Hindlimb muscle (tissue), 1 donor: ENCODE measurements at regions not wholly inside any gene's neighbourhood (a gene's known extent, or its start where the extent isn't known, plus 50 kb on each side); places are given as distances from the start of the nearest gene placed in this dataset.
"Not testable (repeated sequence)": the region's sequence is repeated elsewhere in the genome, so short reads cannot be mapped to it uniquely, and the experiment has no call there.

Experiments
- DNase-seq: peaks from one replicate; pipeline ENCODE4 v3.0.0-alpha.2; 2013

GRCh38 chr15:81939604-81940440, 106.0 kb downstream of the MEX3B start:
- DNase-seq = no peak

GRCh38 chr15:81937189-81937588, 108.6 kb downstream of the MEX3B start:
- DNase-seq = no peak

- DNase-seq = no peak
These were observed 115.0 kb downstream of the MEX3B start for GRCh38 chr15:81930582-81931369.

- DNase-seq = no peak
These were observed 116.3 kb downstream of the MEX3B start for GRCh38 chr15:81929557-81929956.

GRCh38 chr15:81926981-81927380, 118.8 kb downstream of the MEX3B start:
- no peak for DNase-seq

- no peak for DNase-seq
These were observed 121.1 kb downstream of the MEX3B start for GRCh38 chr15:81924729-81925128.

GRCh38 chr15:81923561-81924350, 122.1 kb downstream of the MEX3B start:
- DNase-seq = no peak

- no peak for DNase-seq
These were observed 123.7 kb downstream of the MEX3B start for GRCh38 chr15:81922143-81922542.

GRCh38 chr15:81921163-81921562, 124.7 kb downstream of the MEX3B start:
- no peak for DNase-seq

- not testable (repeated sequence) for DNase-seq
These were observed 127.1 kb downstream of the MEX3B start for GRCh38 chr15:81918767-81919166.

GRCh38 chr15:81916451-81916850, 129.4 kb downstream of the MEX3B start:
- DNase-seq = no peak

- no peak for DNase-seq
These were observed 129.8 kb downstream of the MEX3B start for GRCh38 chr15:81915990-81916389.

GRCh38 chr15:81914734-81915256, 131.0 kb downstream of the MEX3B start:
- DNase-seq = peak; percentile 53

GRCh38 chr15:81914333-81914732, 131.5 kb downstream of the MEX3B start:
- no peak for DNase-seq

GRCh38 chr15:81911022-81911971, 134.5 kb downstream of the MEX3B start:
- no peak for DNase-seq

GRCh38 chr15:81910355-81911021, 135.3 kb downstream of the MEX3B start:
- DNase-seq = no peak

GRCh38 chr15:81909011-81909358, 136.8 kb downstream of the MEX3B start:
- DNase-seq = no peak

GRCh38 chr15:81908111-81908510, 137.7 kb downstream of the MEX3B start:
- no peak for DNase-seq

GRCh38 chr15:81907521-81907920, 138.3 kb downstream of the MEX3B start:
- no peak for DNase-seq

GRCh38 chr15:81905889-81906288, 139.9 kb downstream of the MEX3B start:
- DNase-seq = no peak

GRCh38 chr15:81901319-81901718, 144.5 kb downstream of the MEX3B start:
- DNase-seq = no peak
